ENCODE measurements at regions not wholly inside any gene's neighbourhood (a gene's known extent, or its start where the extent isn't known, plus 50 kb on each side); places are given as distances from the start of the nearest gene placed in this dataset.

- TF ChIP-seq CTCF (IDR thresholded peaks at IDR 0.05), result no peak
- H3K9me3 Mint-ChIP-seq, result peaks cover 5 to 12% of the 10 kb centered on the region in 2 donors
- H3K4me1 Mint-ChIP-seq, result no peaks in the 10 kb centered on the region
- Histone ChIP-seq H3K4me1 (ENCODE audit: control insufficient read depth, insufficient read depth, low read length) (no peaks in the 10 kb centered on the region), H3K9me3 (ENCODE audit: control insufficient read depth, insufficient read depth, low read length) (peaks cover 12% of the 10 kb centered on the region), H3K4me3 (ENCODE audit: low read length) (no peak overlapping the region), H3K27me3 (ENCODE audit: control insufficient read depth, insufficient read depth, low read length) (no peaks in the 10 kb centered on the region), H3K36me3 (ENCODE audit: control insufficient read depth, insufficient read depth, low read length) (no peaks in the 10 kb centered on the region), H3K27ac (ENCODE audit: low read length) (no peak overlapping the region)
- intact Hi-C loops (cut with micrococcal nuclease), result no loop called here
- no peaks in the 10 kb centered on the region for H3K27me3 Mint-ChIP-seq (ENCODE audit: low read depth in 2 of 2)
- no peak overlapping the region for H3K4me3 Mint-ChIP-seq
- no peaks in the 10 kb centered on the region for H3K36me3 Mint-ChIP-seq
- DNase-seq (no peak), ATAC-seq (no peak)
- 92% methylated on average over 1 of the region's 2 CpGs for WGBS (ENCODE audit: insufficient coverage)
- no peak overlapping the region for H3K27ac Mint-ChIP-seq
Measured at GRCh38 chr21:23743821-23744220, 1863.5 kb downstream of the MRPL39 start.

GRCh38 chr21:23740463-23740862, 1866.8 kb downstream of the MRPL39 start:
- ATAC-seq (no peak), DNase-seq (no peak)
- Mint-ChIP-seq H3K4me3 (no peak overlapping the region), H3K27me3 (ENCODE audit: low read depth in 2 of 2) (no peaks in the 10 kb centered on the region), H3K4me1 (no peaks in the 10 kb centered on the region), H3K27ac (no peak overlapping the region), H3K36me3 (no peaks in the 10 kb centered on the region), H3K9me3 (peaks cover 6 to 9% of the 10 kb centered on the region in 2 donors)
- H3K27ac ChIP-seq (ENCODE audit: low read length), result no peak overlapping the region
- no peaks in the 10 kb centered on the region for H3K36me3 ChIP-seq (ENCODE audit: control insufficient read depth, insufficient read depth, low read length)
- WGBS (ENCODE audit: insufficient coverage), result 87% methylated on average over 5 of the region's 5 CpGs
- H3K4me3 ChIP-seq (ENCODE audit: low read length), result no peak overlapping the region
- no peaks in the 10 kb centered on the region for H3K4me1 ChIP-seq (ENCODE audit: control insufficient read depth, insufficient read depth, low read length)
- intact Hi-C loops (cut with micrococcal nuclease), result no loop called here
- TF ChIP-seq CTCF (IDR thresholded peaks at IDR 0.05), result no peak
- H3K27me3 ChIP-seq (ENCODE audit: control insufficient read depth, insufficient read depth, low read length), result no peaks in the 10 kb centered on the region
- peaks cover 3% of the 10 kb centered on the region for H3K9me3 ChIP-seq (ENCODE audit: control insufficient read depth, insufficient read depth, low read length)

GRCh38 chr21:23732776-23733175, 1874.5 kb downstream of the MRPL39 start:
- H3K4me1 ChIP-seq (ENCODE audit: control insufficient read depth, insufficient read depth, low read length), result no peaks in the 10 kb centered on the region
- no peak overlapping the region for H3K4me3 ChIP-seq (ENCODE audit: low read length)
- no peaks in the 10 kb centered on the region for H3K9me3 ChIP-seq (ENCODE audit: control insufficient read depth, insufficient read depth, low read length)
- H3K27me3 ChIP-seq (ENCODE audit: control insufficient read depth, insufficient read depth, low read length), result no peaks in the 10 kb centered on the region
- intact Hi-C loops (cut with micrococcal nuclease), result no loop called here
- WGBS (ENCODE audit: insufficient coverage), result 100% methylated on average over 1 of the region's 1 CpG
- Mint-ChIP-seq H3K4me3 (no peak overlapping the region), H3K27me3 (ENCODE audit: low read depth in 2 of 2) (no peaks in the 10 kb centered on the region), H3K4me1 (no peaks in the 10 kb centered on the region), H3K9me3 (peaks cover 2 to 7% of the 10 kb centered on the region in 2 donors), H3K27ac (no peak overlapping the region), H3K36me3 (no peaks in the 10 kb centered on the region)
- no peak overlapping the region for H3K27ac ChIP-seq (ENCODE audit: low read length)
- DNase-seq (no peak), ATAC-seq (no peak)
- H3K36me3 ChIP-seq (ENCODE audit: control insufficient read depth, insufficient read depth, low read length), result no peaks in the 10 kb centered on the region
- no peak for TF ChIP-seq CTCF (IDR thresholded peaks at IDR 0.05)

GRCh38 chr21:23729331-23729730, 1878.0 kb downstream of the MRPL39 start:
- intact Hi-C loops (cut with micrococcal nuclease), result no loop called here
- Mint-ChIP-seq H3K4me1 (no peaks in the 10 kb centered on the region), H3K9me3 (peaks cover 4 to 8% of the 10 kb centered on the region in 2 donors), H3K27ac (no peak overlapping the region), H3K36me3 (no peaks in the 10 kb centered on the region), H3K4me3 (no peak overlapping the region), H3K27me3 (ENCODE audit: low read depth in 2 of 2) (no peaks in the 10 kb centered on the region)
- WGBS (ENCODE audit: insufficient coverage), result 96% methylated on average over 2 of the region's 2 CpGs
- Histone ChIP-seq H3K4me1 (ENCODE audit: control insufficient read depth, insufficient read depth, low read length) (no peaks in the 10 kb centered on the region), H3K27me3 (ENCODE audit: control insufficient read depth, insufficient read depth, low read length) (no peaks in the 10 kb centered on the region), H3K4me3 (ENCODE audit: low read length) (no peak overlapping the region), H3K27ac (ENCODE audit: low read length) (no peak overlapping the region), H3K9me3 (ENCODE audit: control insufficient read depth, insufficient read depth, low read length) (no peaks in the 10 kb centered on the region), H3K36me3 (ENCODE audit: control insufficient read depth, insufficient read depth, low read length) (no peaks in the 10 kb centered on the region)
- no peak for TF ChIP-seq CTCF (IDR thresholded peaks at IDR 0.05)
- no peak for ATAC-seq
- no peak for DNase-seq

Measured in natural killer cell (primary cell).